HepG2 (cell line): ENCODE measurements at regions not wholly inside any gene's neighbourhood (a gene's known extent, or its start where the extent isn't known, plus 50 kb on each side); places are given as distances from the start of the nearest gene placed in this dataset.

Experiments used
- CTCF ChIP-seq: sonication (generic); formaldehyde crosslinking; IDR thresholded peaks from 2 replicates; pipeline ENCODE4 v1.5.0; 2020; ENCODE audit warnings: mild to moderate bottlenecking, missing genetic modification reagents, moderate library complexity
- ZNF556 ChIP-seq: sonication (generic); formaldehyde crosslinking; IDR thresholded peaks from 2 replicates; pipeline ENCODE4 v1.4.0; 2020; ENCODE audit warnings: mild to moderate bottlenecking, missing genetic modification reagents, borderline replicate concordance
- TF ChIP-seq, protein P1 (sequence below): sonication (generic); formaldehyde crosslinking; IDR thresholded peaks from 2 replicates; pipeline ENCODE4 v1.5.1; 2020; ENCODE audit warnings: mild to moderate bottlenecking, missing genetic modification reagents, moderate library complexity
- TF ChIP-seq, protein P2 (sequence below): sonication (generic); formaldehyde crosslinking; IDR thresholded peaks from 2 replicates; pipeline ENCODE4 v1.4.0; 2020; ENCODE audit warnings: missing genetic modification reagents, borderline replicate concordance

DNA sequence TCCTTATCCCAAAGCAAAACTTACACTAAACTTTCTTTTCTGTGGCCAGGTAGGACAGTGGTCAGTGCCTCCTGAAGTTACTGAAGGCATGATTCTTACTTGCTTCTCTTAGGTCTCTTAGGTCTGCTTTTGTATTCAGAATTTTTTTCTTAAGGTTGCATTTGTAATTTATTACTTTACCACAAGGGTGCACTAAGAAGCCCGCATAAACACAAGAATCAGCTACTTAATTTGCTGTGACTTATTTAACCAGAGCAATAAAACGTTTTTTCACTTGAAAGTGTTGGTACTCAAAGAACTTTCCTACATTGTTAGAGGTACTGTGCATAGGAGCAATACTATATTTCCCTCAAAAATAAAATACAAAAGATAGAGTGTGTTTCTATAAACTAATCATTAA, 75.4 kb upstream of the LAMA2 start:
- TF ChIP-seq ZNF556 (no peak), CTCF (CRISPR knock-in tag) (peak; percentile 28; the same call in 1 of the 2 replicates)
- TF ChIP-seq, protein P1, sequence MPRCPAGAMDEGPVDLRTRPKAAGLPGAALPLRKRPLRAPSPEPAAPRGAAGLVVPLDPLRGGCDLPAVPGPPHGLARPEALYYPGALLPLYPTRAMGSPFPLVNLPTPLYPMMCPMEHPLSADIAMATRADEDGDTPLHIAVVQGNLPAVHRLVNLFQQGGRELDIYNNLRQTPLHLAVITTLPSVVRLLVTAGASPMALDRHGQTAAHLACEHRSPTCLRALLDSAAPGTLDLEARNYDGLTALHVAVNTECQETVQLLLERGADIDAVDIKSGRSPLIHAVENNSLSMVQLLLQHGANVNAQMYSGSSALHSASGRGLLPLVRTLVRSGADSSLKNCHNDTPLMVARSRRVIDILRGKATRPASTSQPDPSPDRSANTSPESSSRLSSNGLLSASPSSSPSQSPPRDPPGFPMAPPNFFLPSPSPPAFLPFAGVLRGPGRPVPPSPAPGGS (CRISPR knock-in tag) = no peak
- TF ChIP-seq, protein P2, sequence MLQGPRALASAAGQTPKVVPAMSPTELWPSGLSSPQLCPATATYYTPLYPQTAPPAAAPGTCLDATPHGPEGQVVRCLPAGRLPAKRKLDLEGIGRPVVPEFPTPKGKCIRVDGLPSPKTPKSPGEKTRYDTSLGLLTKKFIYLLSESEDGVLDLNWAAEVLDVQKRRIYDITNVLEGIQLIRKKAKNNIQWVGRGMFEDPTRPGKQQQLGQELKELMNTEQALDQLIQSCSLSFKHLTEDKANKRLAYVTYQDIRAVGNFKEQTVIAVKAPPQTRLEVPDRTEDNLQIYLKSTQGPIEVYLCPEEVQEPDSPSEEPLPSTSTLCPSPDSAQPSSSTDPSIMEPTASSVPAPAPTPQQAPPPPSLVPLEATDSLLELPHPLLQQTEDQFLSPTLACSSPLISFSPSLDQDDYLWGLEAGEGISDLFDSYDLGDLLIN (CRISPR knock-in tag) = no peak
